CD4-positive, alpha-beta T cell (primary cell): ENCODE measurements at regions not wholly inside any gene's neighbourhood (a gene's known extent, or its start where the extent isn't known, plus 50 kb on each side); places are given as distances from the start of the nearest gene placed in this dataset.

Experiments
- ATAC-seq: fragments of 200-7000 bp; cut with Tn5 transposase; one replicate; pipeline ENCODE4 v1.10.0; 2022; ENCODE audit warnings: mild to moderate bottlenecking; ENCODE audit not compliant: poor library complexity
- CTCF ChIA-PET: fragments of 350-600 bp; sonication (Branson Sonifier 250); formaldehyde crosslinking; loops from one replicate; lab custom pipeline; 2021; ENCODE audit warnings: antibody characterized with exemption, inconsistent platforms; lab: Charles Lee
- POLR2A ChIA-PET: fragments of 350-600 bp; sonication (Branson Sonifier 250); formaldehyde crosslinking; loops from one replicate; lab custom pipeline; 2021; ENCODE audit warnings: antibody characterized with exemption, inconsistent platforms; lab: Charles Lee
- DNase-seq, 14 experiments: peaks; one replicate each; pipeline ENCODE4 v3.0.0-alpha.2; 2013 to 2020; ENCODE audit warnings: mixed read lengths in 2 of 14
- H3K27ac ChIP-seq, 2 donors: one replicate each; pipeline versions ENCODE4 v1.5.1 to v1.7.0; 2013; ENCODE audit warnings: low read length in 2 of 2, low read depth in 1 of 2, mild to moderate bottlenecking in 1 of 2
- H3K27me3 ChIP-seq, 2 experiments: 1 replicate in 1 of 2; 2 replicates in 1 of 2; pipeline versions ENCODE4 v1.6.1 to v1.7.0; 2013; ENCODE audit warnings: low read length in 2 of 2, control low read depth in 1 of 2, mild to moderate bottlenecking in 1 of 2, moderate library complexity in 1 of 2; ENCODE audit not compliant: insufficient read depth in 2 of 2, control insufficient read depth in 1 of 2
- H3K36me3 ChIP-seq: one replicate; pipeline ENCODE4 v1.6.1; 2013; ENCODE audit warnings: low read length, control low read depth; ENCODE audit not compliant: insufficient read depth
- H3K4me1 ChIP-seq: one replicate; pipeline ENCODE4 v1.6.1; 2013; ENCODE audit warnings: low read length, control low read depth; ENCODE audit not compliant: insufficient read depth
- H3K4me3 ChIP-seq: one replicate; pipeline ENCODE4 v1.5.1; 2013; ENCODE audit warnings: mild to moderate bottlenecking, low read length, moderate library complexity
- H3K9me3 ChIP-seq, 2 experiments: 1 replicate in 1 of 2; 2 replicates in 1 of 2; pipeline versions ENCODE4 v1.6.1 to v1.7.0; 2013; ENCODE audit warnings: low read length in 2 of 2, mild to moderate bottlenecking in 2 of 2, control low read depth in 1 of 2, moderate library complexity in 1 of 2; ENCODE audit not compliant: control insufficient read depth in 1 of 2, insufficient read depth in 1 of 2
- H3K27ac Mint-ChIP-seq: one replicate; pipeline ENCODE4 v1.8.0; 2020; ENCODE audit warnings: mixed read lengths
- H3K27me3 Mint-ChIP-seq: one replicate; pipeline ENCODE4 v1.8.0; 2021; ENCODE audit warnings: mixed read lengths
- H3K36me3 Mint-ChIP-seq: one replicate; pipeline ENCODE4 v1.8.0; 2021; ENCODE audit warnings: low read depth, mixed read lengths
- H3K4me1 Mint-ChIP-seq: one replicate; pipeline ENCODE4 v1.8.0; 2021; ENCODE audit warnings: low read depth, mixed read lengths
- H3K4me3 Mint-ChIP-seq: one replicate; pipeline ENCODE4 v1.8.0; 2020; ENCODE audit warnings: mild to moderate bottlenecking, mixed read lengths
- H3K9me3 Mint-ChIP-seq: one replicate; pipeline ENCODE4 v1.8.0; 2020; ENCODE audit warnings: mixed read lengths
- intact Hi-C, 2 experiments: fragments of 100-400 bp; cut with DNase I in 1 of 2; cut with micrococcal nuclease in 1 of 2; formaldehyde crosslinking; loops; one replicate each; pipeline versions ENCODE4 v1.15.1 to v1.9.0; 2023 to 2025; cut with DNase I, micrococcal nuclease
- TF ChIP-seq, protein P1 (sequence below): fragments of 200-600 bp; IDR thresholded peaks from one replicate; pipeline ENCODE4 v1.8.0; 2022; ENCODE audit warnings: antibody characterized with exemption, mild to moderate bottlenecking

DNA sequence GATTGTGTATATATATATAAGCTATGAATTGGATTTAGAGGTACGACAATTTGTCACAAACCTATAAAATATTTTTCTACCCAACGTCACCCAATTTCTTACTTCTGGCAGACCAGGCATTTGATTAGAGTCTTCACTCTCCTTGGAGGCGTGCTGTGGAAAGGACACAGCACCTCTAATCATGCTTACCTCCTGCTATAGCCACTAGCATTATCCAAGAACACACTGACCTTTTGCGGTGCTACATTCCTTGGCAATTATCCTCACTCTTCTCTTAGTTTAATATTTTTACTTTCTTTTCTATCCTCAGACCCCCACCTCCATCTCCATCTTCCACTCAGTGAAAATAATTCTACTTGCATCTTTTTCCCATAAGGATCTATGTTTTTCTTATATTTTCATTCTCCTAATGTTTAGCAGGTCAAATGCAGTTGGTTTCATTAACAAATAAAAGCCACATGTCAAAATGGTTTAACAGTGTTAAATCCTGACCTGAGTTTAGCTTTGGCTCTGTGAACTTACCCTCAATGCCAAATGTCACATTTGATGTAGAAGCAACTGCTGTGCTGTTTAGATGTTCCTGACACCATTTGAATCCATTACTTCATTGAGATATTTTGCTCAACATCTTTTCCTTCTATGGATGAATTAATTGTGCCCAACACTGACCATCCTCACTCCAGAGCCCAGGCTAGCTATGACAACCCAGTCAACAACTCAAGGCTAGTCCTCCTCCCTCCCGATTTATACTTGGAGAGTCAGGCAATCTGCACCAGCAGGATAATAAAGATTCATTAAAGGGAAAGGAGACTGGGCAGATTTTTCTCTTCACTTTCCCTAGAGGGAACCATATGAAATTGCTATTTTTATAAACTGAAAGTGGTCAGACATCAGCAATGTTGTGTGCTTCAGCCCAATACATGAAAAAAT lies 240.5 kb downstream of the MREG start:
- H3K36me3 ChIP-seq, result no peaks in the 10 kb centered on the region
- TF ChIP-seq, protein P1, sequence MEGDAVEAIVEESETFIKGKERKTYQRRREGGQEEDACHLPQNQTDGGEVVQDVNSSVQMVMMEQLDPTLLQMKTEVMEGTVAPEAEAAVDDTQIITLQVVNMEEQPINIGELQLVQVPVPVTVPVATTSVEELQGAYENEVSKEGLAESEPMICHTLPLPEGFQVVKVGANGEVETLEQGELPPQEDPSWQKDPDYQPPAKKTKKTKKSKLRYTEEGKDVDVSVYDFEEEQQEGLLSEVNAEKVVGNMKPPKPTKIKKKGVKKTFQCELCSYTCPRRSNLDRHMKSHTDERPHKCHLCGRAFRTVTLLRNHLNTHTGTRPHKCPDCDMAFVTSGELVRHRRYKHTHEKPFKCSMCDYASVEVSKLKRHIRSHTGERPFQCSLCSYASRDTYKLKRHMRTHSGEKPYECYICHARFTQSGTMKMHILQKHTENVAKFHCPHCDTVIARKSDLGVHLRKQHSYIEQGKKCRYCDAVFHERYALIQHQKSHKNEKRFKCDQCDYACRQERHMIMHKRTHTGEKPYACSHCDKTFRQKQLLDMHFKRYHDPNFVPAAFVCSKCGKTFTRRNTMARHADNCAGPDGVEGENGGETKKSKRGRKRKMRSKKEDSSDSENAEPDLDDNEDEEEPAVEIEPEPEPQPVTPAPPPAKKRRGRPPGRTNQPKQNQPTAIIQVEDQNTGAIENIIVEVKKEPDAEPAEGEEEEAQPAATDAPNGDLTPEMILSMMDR, result no peak
- no peaks in the 10 kb centered on the region for H3K4me1 Mint-ChIP-seq
- no peaks in the 10 kb centered on the region for H3K9me3 Mint-ChIP-seq
- ChIA-PET CTCF (no interaction called here), POLR2A (no interaction called here)
- ATAC-seq (no peak), DNase-seq (no peak)
- no peak overlapping the region for H3K4me3 Mint-ChIP-seq
- intact Hi-C loops, result no loop called here
- H3K4me1 ChIP-seq, result no peaks in the 10 kb centered on the region
- no peak overlapping the region for H3K4me3 ChIP-seq
- no peak overlapping the region for H3K27ac Mint-ChIP-seq
- H3K27ac ChIP-seq, result no peak overlapping the region
- no peaks in the 10 kb centered on the region for H3K27me3 ChIP-seq
- peaks cover 17% of the 10 kb centered on the region for H3K27me3 Mint-ChIP-seq
- no peaks in the 10 kb centered on the region for H3K36me3 Mint-ChIP-seq
- no peaks in the 10 kb centered on the region for H3K9me3 ChIP-seq

DNA sequence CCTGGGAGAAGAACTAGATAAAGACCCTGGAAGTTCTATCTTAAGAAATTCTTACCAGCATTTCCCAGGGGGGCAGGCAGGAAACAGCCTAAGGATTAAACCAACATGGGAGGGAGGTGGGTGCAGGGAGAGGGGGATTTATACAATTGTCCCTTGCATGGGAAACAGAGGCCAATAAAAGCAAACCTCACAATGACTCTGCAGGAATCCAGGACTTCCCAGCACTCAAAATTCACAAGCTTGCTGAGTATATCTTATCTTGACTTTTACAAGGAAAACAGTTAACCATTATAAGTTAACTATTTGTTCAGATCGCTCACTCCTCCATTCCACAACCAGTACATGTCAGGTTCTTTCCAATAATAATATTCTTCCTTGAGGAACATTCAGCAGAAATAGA lies 241.3 kb downstream of the MREG start:
- DNase-seq (no peak), ATAC-seq (no peak)
- Mint-ChIP-seq H3K27me3 (peaks cover 22% of the 10 kb centered on the region), H3K27ac (no peak overlapping the region), H3K36me3 (no peaks in the 10 kb centered on the region), H3K9me3 (peaks cover 5% of the 10 kb centered on the region), H3K4me3 (no peak overlapping the region), H3K4me1 (no peaks in the 10 kb centered on the region)
- POLR2A ChIA-PET, result no interaction called here
- no peak overlapping the region for H3K27ac ChIP-seq
- intact Hi-C loops, result no loop called here
- no peaks in the 10 kb centered on the region for H3K9me3 ChIP-seq
- TF ChIP-seq, protein P1, result no peak
- no peaks in the 10 kb centered on the region for H3K36me3 ChIP-seq
- CTCF ChIA-PET, result no interaction called here
- H3K4me3 ChIP-seq, result no peak overlapping the region
- H3K27me3 ChIP-seq, result no peaks in the 10 kb centered on the region
- H3K4me1 ChIP-seq, result no peaks in the 10 kb centered on the region

DNA sequence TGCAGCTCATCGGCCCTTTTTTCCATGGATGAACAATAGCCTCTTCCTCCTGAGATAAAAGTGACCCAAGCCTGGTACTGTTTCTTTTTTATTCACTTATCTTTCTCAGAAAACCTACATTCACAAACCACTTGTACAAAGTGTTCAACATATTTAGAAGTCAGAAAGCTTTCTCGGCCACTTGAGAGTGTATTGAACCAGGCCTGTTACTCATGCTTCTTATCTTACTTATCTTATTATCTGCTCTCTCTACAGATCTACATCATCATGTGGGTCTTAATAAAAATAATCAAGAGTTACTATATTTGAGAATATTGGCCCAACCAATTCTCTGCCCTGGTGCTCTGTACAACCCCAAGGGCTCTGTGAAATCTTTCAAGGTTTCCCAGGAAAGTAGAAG lies 242.1 kb downstream of the MREG start:
- ATAC-seq (no peak), DNase-seq (no peak)
- H3K4me1 Mint-ChIP-seq, result no peaks in the 10 kb centered on the region
- POLR2A ChIA-PET, result no interaction called here
- H3K27ac Mint-ChIP-seq, result no peak overlapping the region
- Histone ChIP-seq H3K9me3 (no peaks in the 10 kb centered on the region), H3K27ac (no peak overlapping the region), H3K27me3 (no peaks in the 10 kb centered on the region), H3K4me3 (no peak overlapping the region), H3K4me1 (no peaks in the 10 kb centered on the region), H3K36me3 (no peaks in the 10 kb centered on the region)
- TF ChIP-seq, protein P1, result no peak
- CTCF ChIA-PET, result no interaction called here
- H3K36me3 Mint-ChIP-seq, result no peaks in the 10 kb centered on the region
- no peak overlapping the region for H3K4me3 Mint-ChIP-seq
- intact Hi-C loops, result no loop called here
- peaks cover 27% of the 10 kb centered on the region for H3K27me3 Mint-ChIP-seq
- peaks cover 5% of the 10 kb centered on the region for H3K9me3 Mint-ChIP-seq
